ENCODE measurements at regions not wholly inside any gene's neighbourhood (a gene's known extent, or its start where the extent isn't known, plus 50 kb on each side); places are given as distances from the start of the nearest gene placed in this dataset.

GRCh38 chr2:149656996-149657395, 69.4 kb upstream of the MMADHC start:
- no peak for DNase-seq (ENCODE audit: low read depth)

- DNase-seq (ENCODE audit: low read depth): no peak
Measured at GRCh38 chr2:149653831-149654445, 66.4 kb upstream of the MMADHC start.

- DNase-seq (ENCODE audit: low read depth): no peak
Measured at GRCh38 chr2:149652926-149653325, 65.4 kb upstream of the MMADHC start.

GRCh38 chr2:149652526-149652925, 65.0 kb upstream of the MMADHC start:
- no peak for DNase-seq (ENCODE audit: low read depth)

GRCh38 chr2:149651229-149651628, 63.7 kb upstream of the MMADHC start:
- no peak for DNase-seq (ENCODE audit: low read depth)

- peak; percentile 46 for DNase-seq (ENCODE audit: low read depth)
Measured at GRCh38 chr2:149650006-149650405, 62.4 kb upstream of the MMADHC start.

- DNase-seq (ENCODE audit: low read depth): peak; percentile 99
Measured at GRCh38 chr2:149648282-149649030, 60.9 kb upstream of the MMADHC start.

- DNase-seq (ENCODE audit: low read depth): peak; percentile 57
Measured at GRCh38 chr2:149645391-149645790, 57.8 kb upstream of the MMADHC start.
